22Rv1 (cell line): ENCODE measurements at regions not wholly inside any gene's neighbourhood (a gene's known extent, or its start where the extent isn't known, plus 50 kb on each side); places are given as distances from the start of the nearest gene placed in this dataset.

Source experiments
- ZFX ChIP-seq: fragments of 450-650 bp; IDR thresholded peaks from 2 replicates; pipeline ENCODE4 v1.6.1; 2017; ENCODE audit warnings: antibody characterized with exemption, borderline replicate concordance
- TF ChIP-seq, protein P1 (sequence below): fragments of 450-650 bp; IDR thresholded peaks from 2 replicates; pipeline ENCODE4 v1.5.1; 2017; ENCODE audit warnings: mild to moderate bottlenecking

DNA sequence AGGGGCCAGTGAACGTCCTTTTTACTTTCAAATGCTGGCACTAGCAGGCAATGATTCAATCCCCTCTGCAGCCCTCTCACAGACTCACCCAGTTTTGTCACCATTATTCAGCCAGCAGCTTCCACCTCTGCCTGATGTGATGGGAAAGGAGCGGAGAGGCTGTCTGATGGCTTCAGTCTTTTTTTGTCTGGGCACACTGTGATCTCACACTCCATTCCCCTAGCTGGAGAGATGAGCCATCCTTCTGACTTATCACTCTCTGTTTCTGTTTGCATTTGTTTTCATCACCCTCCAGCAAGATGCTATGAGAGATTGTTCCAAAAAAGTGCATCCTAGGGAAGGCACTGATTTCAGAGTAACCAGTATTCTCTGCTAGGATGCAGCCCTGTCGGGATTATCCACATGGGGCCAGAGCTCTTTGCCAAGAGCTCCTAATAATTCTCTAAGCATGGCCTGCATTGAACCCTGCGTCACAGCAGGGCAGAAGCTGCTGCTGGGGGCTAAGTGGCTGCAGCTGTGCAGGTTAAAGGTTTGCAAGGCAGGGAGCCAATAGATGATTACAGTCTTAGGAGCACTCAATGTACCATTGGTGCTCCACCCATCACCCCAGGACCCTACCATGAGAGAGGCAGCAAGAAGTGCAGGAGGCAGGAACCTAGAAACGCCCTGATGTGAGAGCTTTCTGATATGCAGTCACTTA, 236.1 kb upstream of the C16orf82 start:
- TF ChIP-seq, protein P1, sequence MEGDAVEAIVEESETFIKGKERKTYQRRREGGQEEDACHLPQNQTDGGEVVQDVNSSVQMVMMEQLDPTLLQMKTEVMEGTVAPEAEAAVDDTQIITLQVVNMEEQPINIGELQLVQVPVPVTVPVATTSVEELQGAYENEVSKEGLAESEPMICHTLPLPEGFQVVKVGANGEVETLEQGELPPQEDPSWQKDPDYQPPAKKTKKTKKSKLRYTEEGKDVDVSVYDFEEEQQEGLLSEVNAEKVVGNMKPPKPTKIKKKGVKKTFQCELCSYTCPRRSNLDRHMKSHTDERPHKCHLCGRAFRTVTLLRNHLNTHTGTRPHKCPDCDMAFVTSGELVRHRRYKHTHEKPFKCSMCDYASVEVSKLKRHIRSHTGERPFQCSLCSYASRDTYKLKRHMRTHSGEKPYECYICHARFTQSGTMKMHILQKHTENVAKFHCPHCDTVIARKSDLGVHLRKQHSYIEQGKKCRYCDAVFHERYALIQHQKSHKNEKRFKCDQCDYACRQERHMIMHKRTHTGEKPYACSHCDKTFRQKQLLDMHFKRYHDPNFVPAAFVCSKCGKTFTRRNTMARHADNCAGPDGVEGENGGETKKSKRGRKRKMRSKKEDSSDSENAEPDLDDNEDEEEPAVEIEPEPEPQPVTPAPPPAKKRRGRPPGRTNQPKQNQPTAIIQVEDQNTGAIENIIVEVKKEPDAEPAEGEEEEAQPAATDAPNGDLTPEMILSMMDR = no peak
- TF ChIP-seq ZFX = no peak
